Endothelial cell of umbilical vein (primary cell): ENCODE measurements at regions not wholly inside any gene's neighbourhood (a gene's known extent, or its start where the extent isn't known, plus 50 kb on each side); places are given as distances from the start of the nearest gene placed in this dataset.

Experiments used
- CTCF ChIP-seq, 2 donors: IDR thresholded peaks; 1 replicate in 1 of 2; 2 replicates in 1 of 2; pipeline ENCODE4 v1.5.1; 2011; ENCODE audit warnings: low read length in 2 of 2, mild to moderate bottlenecking in 2 of 2, moderate library complexity in 2 of 2, control low read depth in 1 of 2, inconsistent platforms in 1 of 2, low read depth in 1 of 2; ENCODE audit not compliant: insufficient read depth in 1 of 2; ENCODE audit errors: extremely low read depth in 1 of 2
- EZH2 ChIP-seq: IDR thresholded peaks from 2 replicates; pipeline ENCODE4 v1.6.1; 2012; ENCODE audit warnings: borderline replicate concordance, low read depth, mild to moderate bottlenecking, moderate library complexity, low read length, inconsistent platforms; ENCODE audit not compliant: severe bottlenecking
- GATA2 ChIP-seq: IDR thresholded peaks from 2 replicates; pipeline ENCODE4 v1.7.0; 2011; ENCODE audit warnings: low read depth, mild to moderate bottlenecking, moderate library complexity, mixed read lengths, low read length; ENCODE audit not compliant: insufficient read length, insufficient read depth
- JUN ChIP-seq: IDR thresholded peaks from 2 replicates; pipeline ENCODE4 v1.6.1; 2011; ENCODE audit warnings: borderline replicate concordance, low read depth; ENCODE audit not compliant: insufficient read length, insufficient read depth
- MAX ChIP-seq: IDR thresholded peaks from 2 replicates; pipeline ENCODE4 v1.6.1; 2011; ENCODE audit not compliant: insufficient read depth, insufficient read length
- POLR2A ChIP-seq: IDR thresholded peaks from 2 replicates; pipeline ENCODE4 v1.6.1; 2012; ENCODE audit warnings: low read depth, mild to moderate bottlenecking, control low read depth, low read length
- POLR2AphosphoS5 ChIP-seq: IDR thresholded peaks from 2 replicates; pipeline ENCODE4 v1.6.1; 2012; ENCODE audit warnings: low read depth, mild to moderate bottlenecking, control low read depth, low read length, moderate library complexity; ENCODE audit not compliant: insufficient read depth

GRCh38 chr11:122045181-122045586 is 70.8 kb downstream of the BLID start:
- TF ChIP-seq CTCF (IDR thresholded peaks at IDR 0.05; ENCODE audit: extremely low read depth in 1 of 2, insufficient read depth in 1 of 2, low read depth in 1 of 2, low read length in 2 of 2) (no peak), GATA2 (peak; percentile 95), POLR2A (no peak), EZH2 (no peak), POLR2AphosphoS5 (peak; percentile 63), JUN (peak; percentile 92), MAX (no peak)
